ENCODE measurements at regions not wholly inside any gene's neighbourhood (a gene's known extent, or its start where the extent isn't known, plus 50 kb on each side); places are given as distances from the start of the nearest gene placed in this dataset.

GRCh38 chr4:123338715-123339114 lies 57.9 kb upstream of the SPRY1 start:
- no peak for TF ChIP-seq POLR2A (IDR thresholded peaks at IDR 0.05)
- TF ChIP-seq CTCF (IDR thresholded peaks at IDR 0.05), result no peak
